WTC11 (cell line): ENCODE measurements at regions not wholly inside any gene's neighbourhood (a gene's known extent, or its start where the extent isn't known, plus 50 kb on each side); places are given as distances from the start of the nearest gene placed in this dataset.

ENCODE experiments used
- ATAC-seq: fragments of 200-7000 bp; cut with Tn5 transposase; 2 replicates; pipeline ENCODE4 v1.10.0; 2021; ENCODE audit warnings: mild to moderate bottlenecking, moderate library complexity
- CTCF ChIA-PET: fragments of 300-600 bp; sonication (Branson Sonifier 250); formaldehyde crosslinking; loops from one replicate; lab custom pipeline; 2021; ENCODE audit warnings: antibody characterized with exemption; lab: Charles Lee
- POLR2A ChIA-PET: fragments of 350-600 bp; sonication (Branson Sonifier 250); formaldehyde crosslinking; loops from one replicate; lab custom pipeline; 2021; ENCODE audit warnings: antibody characterized with exemption; lab: Charles Lee
- DNase-seq: peaks from one replicate; pipeline ENCODE4 v3.0.0; 2021; ENCODE audit warnings: low spot score
- H3K27ac Mint-ChIP-seq: 2 replicates; pipeline ENCODE4 v1.8.0; 2021; ENCODE audit warnings: mixed read lengths
- H3K27me3 Mint-ChIP-seq: 2 replicates; pipeline ENCODE4 v1.8.0; 2021; ENCODE audit warnings: low read depth, mild to moderate bottlenecking, moderate library complexity, mixed read lengths
- H3K36me3 Mint-ChIP-seq: 2 replicates; pipeline ENCODE4 v1.8.0; 2021; ENCODE audit warnings: mixed read lengths
- H3K4me1 Mint-ChIP-seq: 2 replicates; pipeline ENCODE4 v1.8.0; 2022; ENCODE audit warnings: mixed read lengths
- H3K4me3 Mint-ChIP-seq: 2 replicates; pipeline ENCODE4 v1.8.0; 2021; ENCODE audit warnings: mild to moderate bottlenecking, moderate library complexity, mixed read lengths
- H3K9me3 Mint-ChIP-seq: 2 replicates; pipeline ENCODE4 v1.8.0; 2021; ENCODE audit warnings: mixed read lengths
- CBFB ChIP-seq: sonication (generic); formaldehyde crosslinking; IDR thresholded peaks from 2 replicates; pipeline ENCODE4 v1.8.1; 2022; ENCODE audit warnings: mild to moderate bottlenecking, low read depth, missing genetic modification reagents
- CREB1 ChIP-seq: sonication (generic); formaldehyde crosslinking; IDR thresholded peaks from 2 replicates; pipeline ENCODE4 v1.8.0; 2023; ENCODE audit warnings: mild to moderate bottlenecking, missing genetic modification reagents
- ELF4 ChIP-seq: sonication (generic); formaldehyde crosslinking; IDR thresholded peaks from 2 replicates; pipeline ENCODE4 v1.8.1; 2022; ENCODE audit warnings: low read depth, mild to moderate bottlenecking, moderate library complexity, missing genetic modification reagents
- FOXJ3 ChIP-seq: sonication (generic); formaldehyde crosslinking; IDR thresholded peaks from 2 replicates; pipeline ENCODE4 v1.9.0; 2021; ENCODE audit warnings: missing genetic modification reagents, mild to moderate bottlenecking, borderline replicate concordance
- FOXP1 ChIP-seq: sonication (generic); formaldehyde crosslinking; IDR thresholded peaks from 2 replicates; pipeline ENCODE4 v1.8.0; 2022; ENCODE audit warnings: missing genetic modification reagents, mild to moderate bottlenecking, moderate library complexity, borderline replicate concordance
- GRHL2 ChIP-seq: fragments of 250-450 bp; sonication (Bioruptor Pico); IDR thresholded peaks from 2 replicates; pipeline ENCODE4 v1.8.0; 2022; ENCODE audit warnings: mild to moderate bottlenecking, moderate library complexity; ENCODE audit not compliant: insufficient replicate concordance, severe bottlenecking
- GTF2I ChIP-seq: fragments of 250-450 bp; sonication (Bioruptor Pico); conservative IDR thresholded peaks from 2 replicates; pipeline ENCODE4 v1.4.0; 2021; ENCODE audit warnings: mild to moderate bottlenecking
- HMGA2 ChIP-seq: fragments of 250-450 bp; sonication (Bioruptor Pico); IDR thresholded peaks from 2 replicates; pipeline ENCODE4 v1.4.0; 2021; ENCODE audit warnings: mild to moderate bottlenecking, moderate library complexity
- JAZF1 ChIP-seq: fragments of 250-450 bp; sonication (Bioruptor Pico); IDR thresholded peaks from 2 replicates; pipeline ENCODE4 v1.9.0; 2021; ENCODE audit warnings: moderate library complexity, mild to moderate bottlenecking, inconsistent platforms
- OVOL2 ChIP-seq: fragments of 250-450 bp; sonication (Bioruptor Pico); IDR thresholded peaks from 2 replicates; pipeline ENCODE4 v1.9.0; 2021; ENCODE audit warnings: mild to moderate bottlenecking, borderline replicate concordance
- PRRX2 ChIP-seq: fragments of 250-450 bp; sonication (Bioruptor Pico); IDR thresholded peaks from 2 replicates; pipeline ENCODE4 v1.8.0; 2021; ENCODE audit warnings: mild to moderate bottlenecking
- SMAD4 ChIP-seq: sonication (generic); formaldehyde crosslinking; IDR thresholded peaks from 2 replicates; pipeline ENCODE4 v1.8.0; 2022; ENCODE audit warnings: mild to moderate bottlenecking, missing genetic modification reagents
- TEAD4 ChIP-seq: sonication (generic); formaldehyde crosslinking; IDR thresholded peaks from 2 replicates; pipeline ENCODE4 v1.8.0; 2022; ENCODE audit warnings: mild to moderate bottlenecking, missing genetic modification reagents
- ZBTB21 ChIP-seq: sonication (generic); formaldehyde crosslinking; IDR thresholded peaks from 2 replicates; pipeline ENCODE4 v1.8.1; 2023; ENCODE audit warnings: mild to moderate bottlenecking, missing genetic modification reagents, borderline replicate concordance
- ZNF396 ChIP-seq: fragments of 250-450 bp; sonication (Bioruptor Pico); IDR thresholded peaks from 2 replicates; pipeline ENCODE4 v1.8.0; 2021; ENCODE audit warnings: mild to moderate bottlenecking, moderate library complexity, borderline replicate concordance
- ZNF671 ChIP-seq: fragments of 250-450 bp; sonication (Bioruptor Pico); IDR thresholded peaks from 2 replicates; pipeline ENCODE4 v1.8.0; 2021; ENCODE audit warnings: mild to moderate bottlenecking
- TF ChIP-seq, protein P1 (sequence below): sonication (generic); formaldehyde crosslinking; IDR thresholded peaks from 2 replicates; pipeline ENCODE4 v1.8.0; 2023; ENCODE audit warnings: missing genetic modification reagents
- TF ChIP-seq, protein P2 (sequence below): sonication (generic); formaldehyde crosslinking; IDR thresholded peaks from 2 replicates; pipeline ENCODE4 v1.8.0; 2022; ENCODE audit warnings: mild to moderate bottlenecking, missing genetic modification reagents
- TF ChIP-seq, protein P3 (sequence below): sonication (generic); formaldehyde crosslinking; conservative IDR thresholded peaks from 2 replicates; pipeline ENCODE4 v1.8.1; 2022; ENCODE audit warnings: mild to moderate bottlenecking, missing genetic modification reagents
- TF ChIP-seq, protein P4 (sequence below): fragments of 250-450 bp; sonication (Bioruptor Pico); IDR thresholded peaks from 2 replicates; pipeline ENCODE4 v1.9.0; 2021; ENCODE audit warnings: mild to moderate bottlenecking, borderline replicate concordance
- TF ChIP-seq, protein P5 (sequence below): sonication (generic); formaldehyde crosslinking; IDR thresholded peaks from 2 replicates; pipeline ENCODE4 v1.8.1; 2022; ENCODE audit warnings: low read depth, missing genetic modification reagents, borderline replicate concordance

DNA sequence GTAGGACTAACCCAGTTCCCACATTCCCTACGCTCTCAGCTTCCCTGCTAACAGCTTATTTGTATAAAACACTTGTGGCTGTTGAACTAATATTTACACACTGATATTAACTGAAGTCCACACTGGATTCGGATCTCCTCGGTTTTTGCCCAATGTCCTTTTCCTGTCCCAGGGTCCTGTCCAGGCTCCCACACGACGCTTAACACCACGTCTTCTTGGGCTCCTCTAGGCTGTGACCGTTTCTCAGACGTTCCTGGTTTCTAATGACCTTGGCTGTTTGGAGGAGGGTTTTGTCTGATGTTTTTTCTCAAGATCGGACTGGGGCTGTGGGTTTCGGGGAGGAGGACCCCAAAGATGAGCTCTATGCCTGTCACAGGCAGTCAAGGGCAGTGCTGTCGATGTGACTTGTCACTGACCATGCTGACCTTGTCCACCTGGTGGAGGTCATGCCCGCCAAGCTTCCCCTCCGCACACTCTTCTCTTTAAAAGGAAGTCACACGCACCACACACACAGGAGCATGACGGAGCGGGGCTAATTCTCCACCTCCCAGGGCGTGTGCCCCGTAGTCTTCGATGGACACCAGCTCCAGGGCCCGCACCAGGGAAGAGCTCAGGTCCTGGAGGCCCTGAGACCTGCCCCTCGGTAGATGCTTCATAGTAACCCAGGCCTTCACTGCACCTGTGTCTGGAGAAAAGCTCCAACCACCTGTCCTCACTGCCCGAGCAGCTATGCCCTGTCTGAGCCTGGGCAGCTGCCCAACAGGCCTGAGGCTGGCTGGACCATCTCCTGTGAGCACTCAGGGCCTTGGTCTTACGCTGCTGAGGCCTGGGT, 72.0 kb downstream of the TTLL2 start (continued):
- TF ChIP-seq CBFB (CRISPR knock-in tag) (no peak), SMAD4 (CRISPR knock-in tag) (no peak), FOXP1 (CRISPR knock-in tag) (no peak)
- TF ChIP-seq, protein P1, sequence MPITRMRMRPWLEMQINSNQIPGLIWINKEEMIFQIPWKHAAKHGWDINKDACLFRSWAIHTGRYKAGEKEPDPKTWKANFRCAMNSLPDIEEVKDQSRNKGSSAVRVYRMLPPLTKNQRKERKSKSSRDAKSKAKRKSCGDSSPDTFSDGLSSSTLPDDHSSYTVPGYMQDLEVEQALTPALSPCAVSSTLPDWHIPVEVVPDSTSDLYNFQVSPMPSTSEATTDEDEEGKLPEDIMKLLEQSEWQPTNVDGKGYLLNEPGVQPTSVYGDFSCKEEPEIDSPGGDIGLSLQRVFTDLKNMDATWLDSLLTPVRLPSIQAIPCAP (CRISPR knock-in tag) = no peak

DNA sequence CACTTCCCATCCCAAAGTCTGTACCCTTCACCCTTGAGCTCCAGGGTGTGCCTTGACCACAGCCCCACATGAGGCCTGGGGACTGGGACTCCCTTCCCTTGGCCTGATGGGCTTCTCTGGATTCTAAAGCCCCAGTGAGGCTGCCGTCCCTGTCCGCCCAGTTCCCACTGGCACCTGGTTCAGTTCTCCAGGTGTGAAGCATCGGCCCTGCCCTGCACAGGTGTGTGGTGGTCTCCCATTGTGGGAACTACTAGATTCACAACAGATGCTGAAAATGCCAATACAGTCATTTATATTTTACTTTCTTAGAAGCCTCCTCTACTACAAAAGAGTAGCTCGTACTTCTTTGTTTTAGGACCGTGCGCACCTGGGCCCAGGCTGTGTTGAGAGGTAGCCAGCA, 72.8 kb downstream of the TTLL2 start:
- H3K36me3 Mint-ChIP-seq = no peaks in the 10 kb centered on the region
- POLR2A ChIA-PET = no interaction called here

More for the DNA sequence above, 72.8 kb downstream of the TTLL2 start:
- DNase-seq = no peak
- no peak for ATAC-seq
- Mint-ChIP-seq H3K27me3 (no peaks in the 10 kb centered on the region), H3K27ac (no peak overlapping the region), H3K9me3 (no peaks in the 10 kb centered on the region)
- no peak for TF ChIP-seq ZNF671 (CRISPR knock-in tag)
- no peak for TF ChIP-seq ZBTB21 (CRISPR knock-in tag)
- no peak for TF ChIP-seq PRRX2 (CRISPR knock-in tag)
- no peak for TF ChIP-seq ELF4 (CRISPR knock-in tag)
- TF ChIP-seq, protein P2, sequence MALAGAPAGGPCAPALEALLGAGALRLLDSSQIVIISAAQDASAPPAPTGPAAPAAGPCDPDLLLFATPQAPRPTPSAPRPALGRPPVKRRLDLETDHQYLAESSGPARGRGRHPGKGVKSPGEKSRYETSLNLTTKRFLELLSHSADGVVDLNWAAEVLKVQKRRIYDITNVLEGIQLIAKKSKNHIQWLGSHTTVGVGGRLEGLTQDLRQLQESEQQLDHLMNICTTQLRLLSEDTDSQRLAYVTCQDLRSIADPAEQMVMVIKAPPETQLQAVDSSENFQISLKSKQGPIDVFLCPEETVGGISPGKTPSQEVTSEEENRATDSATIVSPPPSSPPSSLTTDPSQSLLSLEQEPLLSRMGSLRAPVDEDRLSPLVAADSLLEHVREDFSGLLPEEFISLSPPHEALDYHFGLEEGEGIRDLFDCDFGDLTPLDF (CRISPR knock-in tag) = no peak
- TF ChIP-seq OVOL2 (CRISPR knock-in tag) = no peak
- TF ChIP-seq, protein P3, sequence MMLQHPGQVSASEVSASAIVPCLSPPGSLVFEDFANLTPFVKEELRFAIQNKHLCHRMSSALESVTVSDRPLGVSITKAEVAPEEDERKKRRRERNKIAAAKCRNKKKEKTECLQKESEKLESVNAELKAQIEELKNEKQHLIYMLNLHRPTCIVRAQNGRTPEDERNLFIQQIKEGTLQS = no peak
- TF ChIP-seq FOXJ3 (CRISPR knock-in tag) = no peak
- TF ChIP-seq, protein P4, sequence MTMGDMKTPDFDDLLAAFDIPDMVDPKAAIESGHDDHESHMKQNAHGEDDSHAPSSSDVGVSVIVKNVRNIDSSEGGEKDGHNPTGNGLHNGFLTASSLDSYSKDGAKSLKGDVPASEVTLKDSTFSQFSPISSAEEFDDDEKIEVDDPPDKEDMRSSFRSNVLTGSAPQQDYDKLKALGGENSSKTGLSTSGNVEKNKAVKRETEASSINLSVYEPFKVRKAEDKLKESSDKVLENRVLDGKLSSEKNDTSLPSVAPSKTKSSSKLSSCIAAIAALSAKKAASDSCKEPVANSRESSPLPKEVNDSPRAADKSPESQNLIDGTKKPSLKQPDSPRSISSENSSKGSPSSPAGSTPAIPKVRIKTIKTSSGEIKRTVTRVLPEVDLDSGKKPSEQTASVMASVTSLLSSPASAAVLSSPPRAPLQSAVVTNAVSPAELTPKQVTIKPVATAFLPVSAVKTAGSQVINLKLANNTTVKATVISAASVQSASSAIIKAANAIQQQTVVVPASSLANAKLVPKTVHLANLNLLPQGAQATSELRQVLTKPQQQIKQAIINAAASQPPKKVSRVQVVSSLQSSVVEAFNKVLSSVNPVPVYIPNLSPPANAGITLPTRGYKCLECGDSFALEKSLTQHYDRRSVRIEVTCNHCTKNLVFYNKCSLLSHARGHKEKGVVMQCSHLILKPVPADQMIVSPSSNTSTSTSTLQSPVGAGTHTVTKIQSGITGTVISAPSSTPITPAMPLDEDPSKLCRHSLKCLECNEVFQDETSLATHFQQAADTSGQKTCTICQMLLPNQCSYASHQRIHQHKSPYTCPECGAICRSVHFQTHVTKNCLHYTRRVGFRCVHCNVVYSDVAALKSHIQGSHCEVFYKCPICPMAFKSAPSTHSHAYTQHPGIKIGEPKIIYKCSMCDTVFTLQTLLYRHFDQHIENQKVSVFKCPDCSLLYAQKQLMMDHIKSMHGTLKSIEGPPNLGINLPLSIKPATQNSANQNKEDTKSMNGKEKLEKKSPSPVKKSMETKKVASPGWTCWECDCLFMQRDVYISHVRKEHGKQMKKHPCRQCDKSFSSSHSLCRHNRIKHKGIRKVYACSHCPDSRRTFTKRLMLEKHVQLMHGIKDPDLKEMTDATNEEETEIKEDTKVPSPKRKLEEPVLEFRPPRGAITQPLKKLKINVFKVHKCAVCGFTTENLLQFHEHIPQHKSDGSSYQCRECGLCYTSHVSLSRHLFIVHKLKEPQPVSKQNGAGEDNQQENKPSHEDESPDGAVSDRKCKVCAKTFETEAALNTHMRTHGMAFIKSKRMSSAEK (CRISPR knock-in tag) = no peak
- TF ChIP-seq ZNF396 (CRISPR knock-in tag) = no peak
- TF ChIP-seq JAZF1 (CRISPR knock-in tag) = no peak
- TF ChIP-seq TEAD4 = no peak
- TF ChIP-seq, protein P5, sequence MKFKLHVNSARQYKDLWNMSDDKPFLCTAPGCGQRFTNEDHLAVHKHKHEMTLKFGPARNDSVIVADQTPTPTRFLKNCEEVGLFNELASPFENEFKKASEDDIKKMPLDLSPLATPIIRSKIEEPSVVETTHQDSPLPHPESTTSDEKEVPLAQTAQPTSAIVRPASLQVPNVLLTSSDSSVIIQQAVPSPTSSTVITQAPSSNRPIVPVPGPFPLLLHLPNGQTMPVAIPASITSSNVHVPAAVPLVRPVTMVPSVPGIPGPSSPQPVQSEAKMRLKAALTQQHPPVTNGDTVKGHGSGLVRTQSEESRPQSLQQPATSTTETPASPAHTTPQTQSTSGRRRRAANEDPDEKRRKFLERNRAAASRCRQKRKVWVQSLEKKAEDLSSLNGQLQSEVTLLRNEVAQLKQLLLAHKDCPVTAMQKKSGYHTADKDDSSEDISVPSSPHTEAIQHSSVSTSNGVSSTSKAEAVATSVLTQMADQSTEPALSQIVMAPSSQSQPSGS (CRISPR knock-in tag) = no peak
- TF ChIP-seq CREB1 (CRISPR knock-in tag) = no peak
- TF ChIP-seq GTF2I = no peak
- TF ChIP-seq GRHL2 (CRISPR knock-in tag) = no peak
- no peak for TF ChIP-seq HMGA2 (CRISPR knock-in tag)
- TF ChIP-seq, all 79 proteins: peak for 0
- CTCF ChIA-PET = interaction anchor here (1.4 kb wide), 1 partner anchor 46 kb away, joined by 4 read pairs; no protein-coding TSS in a partner anchor
- peaks cover 13% of the 10 kb centered on the region for H3K4me1 Mint-ChIP-seq
- no peak overlapping the region for H3K4me3 Mint-ChIP-seq
